Vagina (tissue), 2 donors: ENCODE measurements at regions not wholly inside any gene's neighbourhood (a gene's known extent, or its start where the extent isn't known, plus 50 kb on each side); places are given as distances from the start of the nearest gene placed in this dataset.

Source experiments
- CTCF ChIP-seq, 3 experiments: fragments of 450-650 bp in 2 of 3; fragments of 200-600 bp in 1 of 3; sonication (generic) in 1 of 3; IDR thresholded peaks; one replicate each; pipeline ENCODE4 v1.5.1; 2017 to 2019; ENCODE audit warnings: antibody characterized with exemption in 3 of 3, mild to moderate bottlenecking in 2 of 3, moderate library complexity in 2 of 3
- POLR2AphosphoS5 ChIP-seq, 2 donors: sonication (generic); formaldehyde crosslinking; IDR thresholded peaks; one replicate each; pipeline ENCODE4 v1.9.0; 2017; ENCODE audit warnings: antibody characterized with exemption in 2 of 2, mild to moderate bottlenecking in 2 of 2, low read depth in 1 of 2; ENCODE audit not compliant: insufficient read depth in 1 of 2

- TF ChIP-seq CTCF (IDR thresholded peaks at IDR 0.05): no peak
- no peak for TF ChIP-seq POLR2AphosphoS5 (IDR thresholded peaks at IDR 0.05; ENCODE audit: insufficient read depth in 1 of 2, low read depth in 1 of 2)
These were observed 69.0 kb upstream of the BASP1 start for GRCh38 chr5:17148481-17148880.
